SHP77 (cell line): ENCODE measurements at regions not wholly inside any gene's neighbourhood (a gene's known extent, or its start where the extent isn't known, plus 50 kb on each side); places are given as distances from the start of the nearest gene placed in this dataset.

Experiments used
- DNase-seq, 2 experiments: peaks; one replicate each; lab custom pipeline; 2025; lab: John Stamatoyannopoulos, UW

GRCh38 chr15:93428807-93429351 is 339.9 kb upstream of the RGMA start:
- DNase-seq = no peak

GRCh38 chr15:93428150-93428549 is 339.1 kb upstream of the RGMA start:
- DNase-seq = no peak

- no peak for DNase-seq
These were observed 335.1 kb upstream of the RGMA start for GRCh38 chr15:93424131-93424530.

GRCh38 chr15:93422476-93422875 is 333.5 kb upstream of the RGMA start:
- no peak for DNase-seq

- no peak for DNase-seq
These were observed 331.5 kb upstream of the RGMA start for GRCh38 chr15:93420477-93420876.

GRCh38 chr15:93420050-93420452 is 331.0 kb upstream of the RGMA start:
- no peak for DNase-seq

GRCh38 chr15:93418566-93418965 is 329.6 kb upstream of the RGMA start:
- DNase-seq = no peak

DNA sequence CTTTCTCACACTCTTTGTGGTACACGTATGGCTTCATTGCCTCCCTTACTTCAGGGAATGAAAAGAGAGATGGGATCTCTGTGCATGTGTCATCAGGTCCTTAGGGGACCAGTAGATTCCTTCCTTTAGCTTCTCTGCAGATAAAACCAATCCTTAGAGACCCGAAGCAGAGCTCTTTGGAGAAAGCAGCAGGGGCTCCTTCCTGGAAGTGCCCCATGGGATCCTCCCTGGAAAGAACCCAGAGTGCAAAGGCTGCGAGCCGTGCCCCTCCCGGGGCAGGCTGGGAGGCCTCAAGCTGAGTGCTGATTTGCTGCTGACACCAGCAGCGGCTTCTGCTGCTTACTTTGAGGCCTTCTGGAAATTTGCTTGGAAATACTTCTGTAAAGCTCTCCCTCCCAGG is 328.6 kb upstream of the RGMA start:
- DNase-seq = no peak

- DNase-seq = no peak
These were observed 328.1 kb upstream of the RGMA start for GRCh38 chr15:93417156-93417555.

GRCh38 chr15:93415576-93415975 is 326.6 kb upstream of the RGMA start:
- DNase-seq = no peak

DNA sequence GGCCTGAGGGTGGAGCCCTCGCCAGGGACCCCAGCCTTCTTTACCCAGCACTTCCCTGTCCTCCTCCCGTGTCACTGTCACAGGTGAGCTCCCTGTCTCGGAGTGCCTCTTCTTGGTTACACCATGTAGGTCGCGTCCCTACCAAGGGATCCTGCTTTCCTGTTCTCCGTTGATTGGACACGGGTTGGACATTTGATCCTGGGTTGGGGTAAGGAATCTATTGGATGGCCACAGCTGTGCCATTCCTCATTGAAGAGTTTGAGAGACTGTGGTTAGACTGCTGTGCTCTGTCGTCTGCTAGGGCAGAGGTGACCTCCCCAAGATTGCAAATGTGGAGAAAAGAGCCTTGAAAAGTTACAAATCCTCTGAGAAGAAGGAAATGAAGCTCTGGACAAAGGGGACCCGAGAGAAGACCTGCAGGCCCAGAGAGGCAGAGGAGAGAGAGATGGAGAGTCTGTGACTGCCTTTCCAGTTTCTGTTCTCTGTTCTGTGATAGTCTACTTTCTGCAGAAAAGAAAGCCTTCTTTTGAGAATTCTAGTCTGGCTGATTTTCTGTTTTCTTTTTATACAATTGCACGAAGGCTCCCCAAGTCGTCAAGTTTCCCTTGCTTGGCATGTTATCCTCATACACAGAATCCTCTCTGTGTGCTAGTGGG is 325.7 kb upstream of the RGMA start:
- DNase-seq = no peak

DNA sequence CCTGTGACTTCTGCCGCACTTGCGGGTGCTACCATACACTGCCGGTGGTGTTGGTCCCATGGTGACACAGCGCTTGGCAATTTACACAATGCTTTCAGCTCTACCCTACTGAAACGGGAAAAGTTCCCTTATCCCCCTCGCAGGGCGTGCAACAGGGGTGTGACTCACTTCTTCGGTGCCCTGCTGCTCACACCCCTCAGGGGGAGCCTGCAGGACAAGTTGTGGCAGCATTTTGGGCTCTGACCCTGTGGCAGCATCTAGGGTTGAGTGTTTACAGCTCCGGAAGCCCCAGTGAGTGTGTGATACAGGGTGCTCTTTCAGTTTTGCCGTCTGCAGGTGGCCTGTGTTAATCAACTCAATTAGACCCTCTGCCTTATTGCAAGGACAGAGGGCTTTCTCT is 324.7 kb upstream of the RGMA start:
- DNase-seq = no peak

- no peak for DNase-seq
These were observed 310.1 kb upstream of the RGMA start for GRCh38 chr15:93399121-93399520.

DNA sequence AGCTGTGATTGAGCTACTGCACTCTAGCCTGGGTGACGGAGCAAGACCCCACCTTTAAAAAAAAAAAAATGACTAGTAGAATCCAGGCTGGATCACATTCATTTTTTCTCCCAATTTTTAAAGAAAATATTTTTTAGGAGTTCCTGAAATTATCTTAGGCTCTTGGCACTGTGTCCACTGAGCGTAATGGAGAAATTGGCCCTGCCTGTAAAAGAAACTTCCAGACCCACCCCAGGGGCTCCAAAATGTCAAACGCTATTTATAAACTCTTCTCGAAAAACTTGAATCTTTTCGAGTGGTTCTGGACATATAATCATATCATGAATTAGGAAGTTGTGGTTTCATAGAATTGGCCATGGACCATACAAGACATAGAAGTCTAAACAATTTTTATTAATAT is 300.2 kb upstream of the RGMA start:
- DNase-seq = no peak

GRCh38 chr15:93384886-93385285 is 295.9 kb upstream of the RGMA start:
- no peak for DNase-seq

- peak in 1 of 2 experiments; percentile 25 for DNase-seq
These were observed 293.3 kb upstream of the RGMA start for GRCh38 chr15:93382200-93382820.

DNA sequence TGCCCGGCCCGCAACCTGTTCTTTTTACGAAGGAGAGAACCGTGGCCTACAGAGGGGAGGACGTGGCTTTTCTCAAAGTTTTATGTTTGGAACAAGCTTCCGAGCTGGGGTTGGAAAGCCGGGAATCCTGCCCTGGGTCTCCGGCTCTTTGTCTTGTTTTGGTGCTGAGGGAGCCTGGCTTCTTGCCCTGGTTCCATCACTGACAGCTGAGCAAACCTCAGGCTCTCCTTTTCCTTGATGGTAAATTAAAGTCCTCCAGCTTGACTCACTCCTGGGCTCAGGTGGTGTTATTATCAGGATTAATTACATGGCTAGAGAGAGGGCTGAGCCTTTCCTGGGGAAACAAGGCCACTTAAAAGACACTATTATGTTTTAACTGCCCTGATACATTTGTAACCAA is 289.5 kb upstream of the RGMA start:
- peak in 1 of 2 experiments; percentile 28 for DNase-seq

GRCh38 chr15:93372865-93373223 is 283.8 kb upstream of the RGMA start:
- DNase-seq = no peak

GRCh38 chr15:93372208-93372864 is 283.3 kb upstream of the RGMA start:
- peak in 1 of 2 experiments; percentile 14 for DNase-seq

DNA sequence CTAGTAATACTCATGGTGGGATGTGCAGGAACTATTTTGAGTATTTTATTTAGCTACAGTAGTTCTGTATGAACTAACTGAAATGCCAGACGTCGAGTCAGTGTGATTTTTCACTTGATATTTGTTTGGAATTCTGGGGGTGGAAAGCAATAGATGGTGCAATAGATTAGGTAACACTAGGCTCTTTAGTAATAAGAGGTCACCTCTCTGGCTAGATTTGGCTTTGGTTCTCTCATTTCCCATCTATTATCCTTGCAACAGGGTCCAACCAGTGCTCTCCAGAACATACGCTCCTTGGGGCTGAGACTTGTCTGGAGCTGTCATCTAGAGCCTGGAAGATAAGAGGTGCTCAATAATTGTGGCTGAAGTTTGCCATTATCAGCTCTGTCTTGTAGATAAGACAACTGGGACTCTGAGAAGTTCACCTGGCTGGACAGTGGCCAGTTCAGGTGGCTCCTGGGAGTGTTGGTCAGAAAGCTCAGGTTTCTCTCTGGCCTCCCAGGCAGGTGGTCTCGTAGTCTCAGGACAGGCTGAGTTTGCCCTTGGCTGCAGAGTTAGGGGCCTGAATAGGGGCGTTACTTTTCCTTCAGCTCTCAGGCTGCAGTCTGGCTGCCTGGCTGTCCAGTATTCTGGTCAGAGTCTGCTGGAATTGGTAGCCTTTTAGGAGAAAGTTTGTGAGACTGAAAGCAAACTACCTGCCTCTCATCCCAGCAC is 277.5 kb upstream of the RGMA start:
- DNase-seq = no peak

GRCh38 chr15:93362821-93363220 is 273.8 kb upstream of the RGMA start:
- no peak for DNase-seq

DNA sequence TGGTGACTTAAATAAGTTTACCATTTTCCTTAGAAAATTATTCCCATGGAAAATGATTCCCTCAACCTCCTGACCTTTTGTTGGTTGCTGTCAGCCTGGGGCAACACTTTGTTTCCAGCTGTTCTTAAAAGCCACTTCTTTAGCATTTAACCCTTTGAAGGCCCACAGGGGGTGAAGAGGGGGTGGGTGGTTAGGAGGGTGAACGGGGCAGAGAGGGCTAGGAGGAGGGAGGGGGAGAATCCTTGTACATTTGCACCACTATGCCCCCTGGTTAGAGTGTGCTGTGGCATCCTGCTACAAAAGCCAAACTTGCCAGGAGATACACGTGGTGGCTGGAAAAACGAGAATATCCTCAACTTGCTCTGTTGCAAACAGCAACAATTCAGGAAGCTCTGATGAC is 273.2 kb upstream of the RGMA start:
- DNase-seq = no peak

- DNase-seq = no peak
These were observed 272.7 kb upstream of the RGMA start for GRCh38 chr15:93361703-93362102.
